Panc1 (cell line): ENCODE measurements at regions not wholly inside any gene's neighbourhood (a gene's known extent, or its start where the extent isn't known, plus 50 kb on each side); places are given as distances from the start of the nearest gene placed in this dataset.
"Not testable (repeated sequence)": the region's sequence is repeated elsewhere in the genome, so short reads cannot be mapped to it uniquely, and the experiment has no call there.

Experiments used
- ATAC-seq: fragments of 200-7000 bp; cut with Tn5 transposase; 2 replicates; pipeline ENCODE4 v1.9.1; 2020; ENCODE audit warnings: mild to moderate bottlenecking, moderate library complexity
- BruUV-seq: library from RNA; stranded (reverse); fragments of 400-500 nt; replicated peaks from 2 replicates; lab custom pipeline; 2021; lab: Mats Ljungman, UMichigan
- CTCF ChIA-PET: fragments of 300-600 bp; sonication (Branson Sonifier 250); formaldehyde crosslinking; loops from one replicate; lab custom pipeline; 2022; ENCODE audit warnings: antibody characterized with exemption; lab: Charles Lee
- POLR2A ChIA-PET: fragments of 300-600 bp; sonication (Branson Sonifier 250); formaldehyde crosslinking; loops from one replicate; lab custom pipeline; 2022; ENCODE audit warnings: antibody characterized with exemption; lab: Charles Lee
- DNase-seq: peaks from one replicate; pipeline ENCODE4 v3.0.0-alpha.2; 2010; ENCODE audit warnings: low read depth, low spot score
- H3K27ac ChIP-seq: 2 replicates; pipeline ENCODE4 v1.5.1; 2011; ENCODE audit warnings: mild to moderate bottlenecking, low read length, inconsistent platforms
- H3K27me3 ChIP-seq: fragments of 200-500 bp; sonication (Bioruptor generic); 2 replicates; pipeline ENCODE4 v1.6.0; 2014; ENCODE audit warnings: low read length, inconsistent platforms; ENCODE audit not compliant: control insufficient read depth, insufficient read depth
- H3K36me3 ChIP-seq: fragments of 200-500 bp; sonication (Bioruptor generic); 2 replicates; pipeline ENCODE4 v1.5.1; 2014; ENCODE audit warnings: inconsistent platforms, mild to moderate bottlenecking, low read length, moderate library complexity; ENCODE audit not compliant: control insufficient read depth, insufficient read depth
- H3K4me1 ChIP-seq: 2 replicates; pipeline ENCODE4 v1.5.1; 2011; ENCODE audit warnings: inconsistent platforms, mild to moderate bottlenecking, low read length, moderate library complexity; ENCODE audit not compliant: control insufficient read depth, insufficient read depth
- H3K4me3 ChIP-seq, 2 experiments: 2 replicates each; pipeline ENCODE4 v1.5.1; 2011 to 2012; ENCODE audit warnings: low read depth in 2 of 2, low read length in 2 of 2, mild to moderate bottlenecking in 2 of 2, inconsistent platforms in 1 of 2, moderate library complexity in 1 of 2
- H3K9me3 ChIP-seq: fragments of 200-500 bp; sonication (Bioruptor generic); 2 replicates; pipeline ENCODE4 v1.5.1; 2014; ENCODE audit warnings: low read depth, mild to moderate bottlenecking, inconsistent platforms, low read length, moderate library complexity; ENCODE audit not compliant: control insufficient read depth, insufficient read depth
- CTCF ChIP-seq: fragments of 450-650 bp; IDR thresholded peaks from 2 replicates; pipeline ENCODE4 v1.5.1; 2017; ENCODE audit warnings: mild to moderate bottlenecking
- POLR2AphosphoS5 ChIP-seq: IDR thresholded peaks from 2 replicates; pipeline ENCODE4 v1.6.1; 2012; ENCODE audit warnings: mild to moderate bottlenecking, low read depth, low read length, moderate library complexity
- REST ChIP-seq, 2 experiments: IDR thresholded peaks; 2 replicates each; pipeline ENCODE4 v1.6.1; 2011 to 2012; ENCODE audit warnings: low read depth in 2 of 2, control low read depth in 1 of 2, low read length in 1 of 2, mild to moderate bottlenecking in 1 of 2, moderate library complexity in 1 of 2; ENCODE audit not compliant: insufficient read depth in 1 of 2
- SIN3A ChIP-seq: IDR thresholded peaks from 2 replicates; pipeline ENCODE4 v1.6.1; 2012; ENCODE audit warnings: low read depth, mild to moderate bottlenecking, low read length, moderate library complexity, borderline replicate concordance; ENCODE audit not compliant: insufficient read depth
- TCF7L2 ChIP-seq: IDR thresholded peaks from 2 replicates; pipeline ENCODE4 v1.6.1; 2011; ENCODE audit warnings: mild to moderate bottlenecking, low read depth, low read length, inconsistent platforms
- in situ Hi-C: cut with HindIII; loops from 2 replicates; pipeline ENCODE4 v1.10.0; 2016; ENCODE audit warnings: low sequenced_read_pairs, low pct_unique_long_range_greater_than_20kb
- intact Hi-C: fragments of 100-400 bp; cut with micrococcal nuclease; formaldehyde crosslinking; loops from one replicate; pipeline ENCODE4 v1.10.0; 2022; ENCODE audit not compliant: unreplicated experiment

- Histone ChIP-seq H3K27ac (no peak overlapping the region), H3K4me1 (no peaks in the 10 kb centered on the region), H3K4me3 (no peak overlapping the region), H3K36me3 (no peaks in the 10 kb centered on the region), H3K27me3 (no peaks in the 10 kb centered on the region), H3K9me3 (no peaks in the 10 kb centered on the region)
- intact Hi-C loops: no loop called here
- ChIA-PET CTCF (no interaction called here), POLR2A (no interaction called here)
- no peak for ATAC-seq
- BruUV-seq: no TSS peak
- in situ Hi-C loops: no loop called here
- no peak for DNase-seq
- TF ChIP-seq CTCF (no peak), SIN3A (no peak), REST (IDR thresholded peaks at IDR 0.05; ENCODE audit: insufficient read depth in 1 of 2, low read depth in 2 of 2, low read length in 1 of 2) (no peak), TCF7L2 (no peak), POLR2AphosphoS5 (no peak)
These were observed 802.1 kb upstream of the SLC39A10 start for GRCh38 chr2:194854941-194855340.

GRCh38 chr2:194842871-194843270 lies 814.2 kb upstream of the SLC39A10 start:
- in situ Hi-C loops: no loop called here
- no peaks in the 10 kb centered on the region for H3K36me3 ChIP-seq
- POLR2A ChIA-PET: no interaction called here
- BruUV-seq: no TSS peak
- H3K4me3 ChIP-seq: no peak overlapping the region
- intact Hi-C loops: no loop called here
- H3K9me3 ChIP-seq: no peaks in the 10 kb centered on the region
- CTCF ChIA-PET: no interaction called here
- H3K27me3 ChIP-seq: no peaks in the 10 kb centered on the region
- no peak for ATAC-seq
- no peak for DNase-seq
- H3K27ac ChIP-seq: no peak overlapping the region
- TF ChIP-seq TCF7L2 (no peak), CTCF (no peak), SIN3A (no peak), POLR2AphosphoS5 (no peak), REST (IDR thresholded peaks at IDR 0.05; ENCODE audit: insufficient read depth in 1 of 2, low read depth in 2 of 2, low read length in 1 of 2) (no peak)
- H3K4me1 ChIP-seq: no peaks in the 10 kb centered on the region

GRCh38 chr2:194834371-194834770 lies 822.7 kb upstream of the SLC39A10 start:
- H3K36me3 ChIP-seq, H3K27me3 ChIP-seq, H3K27ac ChIP-seq, H3K4me3 ChIP-seq, ATAC-seq, DNase-seq, POLR2A ChIA-PET, BruUV-seq, H3K4me1 ChIP-seq, CTCF ChIA-PET, H3K9me3 ChIP-seq, intact Hi-C loops, in situ Hi-C loops: not testable (repeated sequence)
